ENCODE measurements at regions not wholly inside any gene's neighbourhood (a gene's known extent, or its start where the extent isn't known, plus 50 kb on each side); places are given as distances from the start of the nearest gene placed in this dataset.

DNA sequence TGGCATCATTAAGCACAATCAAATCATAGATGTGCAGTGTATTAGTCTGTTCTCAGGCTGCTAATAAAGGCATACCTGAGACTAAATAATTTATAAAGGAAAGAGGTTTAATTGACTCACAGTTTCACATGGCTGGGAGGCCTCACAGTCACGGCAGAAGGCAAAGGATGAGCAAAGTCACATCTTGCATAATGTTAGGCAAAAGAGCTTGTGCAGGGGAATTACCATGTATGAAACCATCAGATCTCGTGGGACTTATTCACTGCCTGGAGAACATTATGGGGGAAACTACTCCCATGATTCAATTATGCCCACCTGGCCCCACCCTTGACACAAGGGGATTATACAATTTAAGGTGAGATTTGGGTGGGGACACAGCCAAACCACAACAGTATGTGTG lies 245.2 kb upstream of the DACH1 start:
- Histone ChIP-seq H3K9me3 (ENCODE audit: low read length) (no peaks in the 10 kb centered on the region), H3K79me2 (ENCODE audit: low read length) (no peaks in the 10 kb centered on the region), H3K36me3 (ENCODE audit: low read depth, low read length) (no peaks in the 10 kb centered on the region), H3K4me3 (ENCODE audit: low read length) (no peak overlapping the region), H3K27ac (ENCODE audit: low read length) (no peak overlapping the region), H3K9me2 (replicated peaks; ENCODE audit: low read length) (no peaks in the 10 kb centered on the region), H3F3A (ENCODE audit: low read length, unreplicated experiment) (no peaks in the 10 kb centered on the region), H4K20me1 (ENCODE audit: low read length) (no peaks in the 10 kb centered on the region), H3K4me2 (ENCODE audit: low read length) (no peak overlapping the region), H3K4me1 (ENCODE audit: insufficient read depth, low read length) (peaks cover 18% of the 10 kb centered on the region), H3K9ac (ENCODE audit: low read length) (no peak overlapping the region), H3K27me3 (ENCODE audit: low read length) (no peaks in the 10 kb centered on the region), H2AFZ (ENCODE audit: low read length) (no peak overlapping the region)
- ATAC-seq (no peak), DNase-seq (no peak)
- ChIA-PET POLR2A (ENCODE audit: unreplicated experiment) (no interaction called here), CTCF (no interaction called here)
- BruUV-seq (replicated peaks) = no TSS peak
- TF ChIP-seq EZH2 (IDR thresholded peaks at IDR 0.05; ENCODE audit: low read length, unreplicated experiment) (no peak), EZH2phosphoT487 (IDR thresholded peaks at IDR 0.05; ENCODE audit: borderline replicate concordance, low read length) (no peak)
- TF ChIP-seq, protein P1, sequence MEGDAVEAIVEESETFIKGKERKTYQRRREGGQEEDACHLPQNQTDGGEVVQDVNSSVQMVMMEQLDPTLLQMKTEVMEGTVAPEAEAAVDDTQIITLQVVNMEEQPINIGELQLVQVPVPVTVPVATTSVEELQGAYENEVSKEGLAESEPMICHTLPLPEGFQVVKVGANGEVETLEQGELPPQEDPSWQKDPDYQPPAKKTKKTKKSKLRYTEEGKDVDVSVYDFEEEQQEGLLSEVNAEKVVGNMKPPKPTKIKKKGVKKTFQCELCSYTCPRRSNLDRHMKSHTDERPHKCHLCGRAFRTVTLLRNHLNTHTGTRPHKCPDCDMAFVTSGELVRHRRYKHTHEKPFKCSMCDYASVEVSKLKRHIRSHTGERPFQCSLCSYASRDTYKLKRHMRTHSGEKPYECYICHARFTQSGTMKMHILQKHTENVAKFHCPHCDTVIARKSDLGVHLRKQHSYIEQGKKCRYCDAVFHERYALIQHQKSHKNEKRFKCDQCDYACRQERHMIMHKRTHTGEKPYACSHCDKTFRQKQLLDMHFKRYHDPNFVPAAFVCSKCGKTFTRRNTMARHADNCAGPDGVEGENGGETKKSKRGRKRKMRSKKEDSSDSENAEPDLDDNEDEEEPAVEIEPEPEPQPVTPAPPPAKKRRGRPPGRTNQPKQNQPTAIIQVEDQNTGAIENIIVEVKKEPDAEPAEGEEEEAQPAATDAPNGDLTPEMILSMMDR (conservative IDR thresholded peaks at IDR 0.05; ENCODE audit: low read depth, low read length) = no peak
- intact Hi-C loops (cut with micrococcal nuclease) = no loop called here

DNA sequence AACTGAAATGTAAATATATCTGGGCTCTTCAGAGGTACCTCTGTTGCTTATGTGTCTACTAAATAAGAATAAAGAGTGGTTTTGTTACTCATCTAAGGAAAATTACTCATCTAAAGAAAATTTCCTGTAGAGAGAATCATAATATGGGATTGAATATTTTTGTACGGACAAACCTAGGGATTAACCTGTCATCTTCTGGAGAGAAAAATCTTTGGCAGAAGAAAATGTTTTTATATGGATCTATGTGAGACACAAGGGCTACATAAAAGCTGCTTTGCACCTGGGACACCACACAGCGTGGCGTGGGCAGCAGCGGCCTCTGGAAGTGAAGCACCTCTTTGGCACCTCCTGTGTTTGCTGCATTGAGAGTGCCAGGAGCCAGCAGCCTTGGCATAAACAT lies 242.9 kb upstream of the DACH1 start:
- Histone ChIP-seq H4K20me1 (ENCODE audit: low read length) (no peaks in the 10 kb centered on the region), H3K4me1 (ENCODE audit: insufficient read depth, low read length) (peaks cover 18% of the 10 kb centered on the region), H3K9ac (ENCODE audit: low read length) (no peak overlapping the region), H3K4me2 (ENCODE audit: low read length) (peak overlapping the region; percentile 63), H3K79me2 (ENCODE audit: low read length) (no peaks in the 10 kb centered on the region), H2AFZ (ENCODE audit: low read length) (peak overlapping the region; percentile 28; the same call in 1 of the 2 replicates), H3K27ac (ENCODE audit: low read length) (peak overlapping the region; percentile 57), H3K9me3 (ENCODE audit: low read length) (no peaks in the 10 kb centered on the region), H3K9me2 (replicated peaks; ENCODE audit: low read length) (no peaks in the 10 kb centered on the region), H3K27me3 (ENCODE audit: low read length) (no peaks in the 10 kb centered on the region), H3K4me3 (ENCODE audit: low read length) (peak overlapping the region; percentile 44), H3F3A (ENCODE audit: low read length, unreplicated experiment) (no peaks in the 10 kb centered on the region), H3K36me3 (ENCODE audit: low read depth, low read length) (no peaks in the 10 kb centered on the region)
- TF ChIP-seq EZH2phosphoT487 (IDR thresholded peaks at IDR 0.05; ENCODE audit: borderline replicate concordance, low read length) (no peak), EZH2 (IDR thresholded peaks at IDR 0.05; ENCODE audit: low read length, unreplicated experiment) (no peak)
- TF ChIP-seq, protein P1 (conservative IDR thresholded peaks at IDR 0.05; ENCODE audit: low read depth, low read length) = no peak
- ATAC-seq (peak; percentile 93), DNase-seq (peak; percentile 67)
- ChIA-PET CTCF (no interaction called here), POLR2A (ENCODE audit: unreplicated experiment) (no interaction called here)
- intact Hi-C loops (cut with micrococcal nuclease) = no loop called here
- no TSS peak for BruUV-seq (replicated peaks)

DNA sequence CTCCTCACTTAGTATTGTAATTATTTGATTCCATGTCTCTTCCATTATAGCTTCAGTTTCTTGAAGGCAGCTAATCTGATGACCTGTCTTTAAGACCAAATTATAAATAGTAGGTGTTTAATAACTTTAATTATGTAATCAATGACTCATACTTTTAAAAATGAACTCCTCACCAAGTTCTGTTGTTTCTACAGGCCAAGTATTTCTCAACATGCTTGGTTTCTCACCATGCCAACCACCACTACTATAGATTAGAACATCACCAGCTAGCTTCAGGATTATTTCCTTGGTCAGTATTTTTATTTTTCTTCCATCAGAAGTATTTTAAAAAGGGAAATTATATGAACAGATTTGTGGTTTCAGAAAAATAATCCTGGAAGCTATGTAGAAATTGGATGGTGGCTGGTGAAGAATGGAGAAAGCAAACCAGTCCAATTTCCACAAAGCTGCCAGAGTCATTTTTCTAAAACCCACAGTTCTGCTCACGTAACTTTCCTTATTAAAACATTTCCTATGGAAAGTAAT lies 237.7 kb upstream of the DACH1 start:
- no peaks in the 10 kb centered on the region for H3K27me3 ChIP-seq (ENCODE audit: low read length)
- H2AFZ ChIP-seq (ENCODE audit: low read length) = no peak overlapping the region
- BruUV-seq (replicated peaks) = no TSS peak
- peaks cover 7% of the 10 kb centered on the region for H3K4me1 ChIP-seq (ENCODE audit: insufficient read depth, low read length)
- DNase-seq (no peak), ATAC-seq (no peak)
- no peaks in the 10 kb centered on the region for H3K9me2 ChIP-seq (replicated peaks; ENCODE audit: low read length)
- H3K79me2 ChIP-seq (ENCODE audit: low read length) = no peaks in the 10 kb centered on the region
- H3K27ac ChIP-seq (ENCODE audit: low read length) = no peak overlapping the region
- H3K36me3 ChIP-seq (ENCODE audit: low read depth, low read length) = no peaks in the 10 kb centered on the region
- H3K4me3 ChIP-seq (ENCODE audit: low read length) = no peak overlapping the region
- no peak overlapping the region for H3K4me2 ChIP-seq (ENCODE audit: low read length)
- no peaks in the 10 kb centered on the region for H3K9me3 ChIP-seq (ENCODE audit: low read length)
- intact Hi-C loops (cut with micrococcal nuclease) = no loop called here
- H4K20me1 ChIP-seq (ENCODE audit: low read length) = no peaks in the 10 kb centered on the region
- TF ChIP-seq, protein P1 (conservative IDR thresholded peaks at IDR 0.05; ENCODE audit: low read depth, low read length) = no peak
- TF ChIP-seq EZH2phosphoT487 (IDR thresholded peaks at IDR 0.05; ENCODE audit: borderline replicate concordance, low read length) = no peak
- TF ChIP-seq EZH2 (IDR thresholded peaks at IDR 0.05; ENCODE audit: low read length, unreplicated experiment) = no peak
- no peaks in the 10 kb centered on the region for H3F3A ChIP-seq (ENCODE audit: low read length, unreplicated experiment)
- POLR2A ChIA-PET (ENCODE audit: unreplicated experiment) = no interaction called here
- no peak overlapping the region for H3K9ac ChIP-seq (ENCODE audit: low read length)
- CTCF ChIA-PET = no interaction called here
